ENCODE measurements at regions not wholly inside any gene's neighbourhood (a gene's known extent, or its start where the extent isn't known, plus 50 kb on each side); places are given as distances from the start of the nearest gene placed in this dataset.

DNA sequence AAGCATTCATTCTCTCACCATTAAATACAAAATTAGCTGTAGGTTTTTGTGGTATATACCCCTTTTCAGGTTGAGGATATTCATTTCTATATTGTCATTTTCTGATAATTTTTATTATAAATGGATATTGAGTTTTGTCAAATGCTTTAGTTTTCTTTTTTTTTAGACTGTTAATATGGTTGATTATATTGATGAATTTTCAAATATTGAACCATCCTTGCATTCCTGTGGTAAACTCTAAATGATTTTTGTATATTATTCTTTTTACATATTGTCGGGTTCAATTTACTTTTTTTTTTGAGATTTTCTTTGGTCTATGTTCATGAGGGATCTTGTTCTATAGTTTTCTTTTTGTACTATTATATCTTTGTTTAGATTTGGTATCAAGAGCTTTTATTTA lies 165.1 kb downstream of the GPAT3 start:
- TF ChIP-seq POLR2AphosphoS5 (IDR thresholded peaks at IDR 0.05; ENCODE audit: insufficient read depth, low read depth, low read length) (no peak), MYC (IDR thresholded peaks at IDR 0.05; ENCODE audit: low read depth, low read length) (no peak), EZH2 (IDR thresholded peaks at IDR 0.05; ENCODE audit: borderline replicate concordance, low read depth, low read length, severe bottlenecking) (no peak)
